ENCODE measurements at regions not wholly inside any gene's neighbourhood (a gene's known extent, or its start where the extent isn't known, plus 50 kb on each side); places are given as distances from the start of the nearest gene placed in this dataset.

DNA sequence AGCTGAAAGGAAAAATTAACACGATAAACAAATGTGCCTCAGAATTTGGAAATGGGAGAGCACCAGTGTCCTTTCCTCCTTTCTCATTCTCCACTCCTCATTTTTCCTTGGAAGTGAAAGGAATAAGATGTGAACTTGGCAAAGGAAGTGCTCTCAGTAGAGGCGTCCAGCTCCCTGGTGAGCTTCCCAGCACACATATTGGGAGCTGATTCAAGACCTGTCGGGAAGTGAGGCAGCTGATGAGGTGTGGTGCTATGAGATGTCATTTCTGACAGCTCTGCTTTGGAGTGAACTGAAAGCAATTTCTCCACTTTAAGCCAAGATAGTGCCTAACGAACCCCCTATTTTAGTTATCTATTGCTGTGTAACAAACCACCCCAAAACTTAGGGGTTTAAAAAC is 238.5 kb upstream of the IRX3 start:
- no peak for DNase-seq (ENCODE audit: low read depth)
- no peak overlapping the region for H3K4me3 ChIP-seq (ENCODE audit: low read depth, low read length)
- no peaks in the 10 kb centered on the region for H3K36me3 ChIP-seq (ENCODE audit: control insufficient read depth, insufficient read depth, low read length)
- H3K27me3 ChIP-seq (ENCODE audit: control insufficient read depth, insufficient read depth, low read length), result no peaks in the 10 kb centered on the region
- POLR2A ChIA-PET, result no interaction called here
- TF ChIP-seq, protein P1, sequence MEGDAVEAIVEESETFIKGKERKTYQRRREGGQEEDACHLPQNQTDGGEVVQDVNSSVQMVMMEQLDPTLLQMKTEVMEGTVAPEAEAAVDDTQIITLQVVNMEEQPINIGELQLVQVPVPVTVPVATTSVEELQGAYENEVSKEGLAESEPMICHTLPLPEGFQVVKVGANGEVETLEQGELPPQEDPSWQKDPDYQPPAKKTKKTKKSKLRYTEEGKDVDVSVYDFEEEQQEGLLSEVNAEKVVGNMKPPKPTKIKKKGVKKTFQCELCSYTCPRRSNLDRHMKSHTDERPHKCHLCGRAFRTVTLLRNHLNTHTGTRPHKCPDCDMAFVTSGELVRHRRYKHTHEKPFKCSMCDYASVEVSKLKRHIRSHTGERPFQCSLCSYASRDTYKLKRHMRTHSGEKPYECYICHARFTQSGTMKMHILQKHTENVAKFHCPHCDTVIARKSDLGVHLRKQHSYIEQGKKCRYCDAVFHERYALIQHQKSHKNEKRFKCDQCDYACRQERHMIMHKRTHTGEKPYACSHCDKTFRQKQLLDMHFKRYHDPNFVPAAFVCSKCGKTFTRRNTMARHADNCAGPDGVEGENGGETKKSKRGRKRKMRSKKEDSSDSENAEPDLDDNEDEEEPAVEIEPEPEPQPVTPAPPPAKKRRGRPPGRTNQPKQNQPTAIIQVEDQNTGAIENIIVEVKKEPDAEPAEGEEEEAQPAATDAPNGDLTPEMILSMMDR (IDR thresholded peaks at IDR 0.05; ENCODE audit: insufficient read depth, low read depth, low read length), result no peak
- CTCF ChIA-PET, result interaction anchor here (0.6 to 1.0 kb wide), 2 partner anchors 21 to 23 kb away, joined by 3 read pairs; no protein-coding TSS in a partner anchor

DNA sequence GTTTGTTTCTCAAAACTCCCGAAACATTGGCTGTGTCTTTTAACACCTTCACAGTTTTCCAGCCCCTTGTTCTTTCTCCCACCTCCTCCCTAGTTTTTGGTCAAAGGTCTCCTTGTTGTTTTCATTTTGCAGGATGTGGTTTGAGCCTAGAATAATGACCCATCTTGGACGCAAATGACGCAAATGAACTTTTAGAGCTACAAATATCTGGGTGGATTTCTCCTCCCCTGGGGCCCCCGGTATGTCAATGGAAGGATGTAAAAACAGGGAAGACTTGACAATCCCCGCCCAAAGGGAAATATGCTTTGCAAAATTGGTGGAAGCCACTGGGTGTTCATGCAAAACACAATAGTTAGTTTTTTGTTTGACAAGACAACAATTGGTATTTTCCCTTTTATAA is 236.0 kb upstream of the IRX3 start:
- H3K4me3 ChIP-seq (ENCODE audit: low read depth, low read length), result no peak overlapping the region
- H3K27me3 ChIP-seq (ENCODE audit: control insufficient read depth, insufficient read depth, low read length), result no peaks in the 10 kb centered on the region
- TF ChIP-seq, protein P1 (IDR thresholded peaks at IDR 0.05; ENCODE audit: insufficient read depth, low read depth, low read length), result no peak
- no peaks in the 10 kb centered on the region for H3K36me3 ChIP-seq (ENCODE audit: control insufficient read depth, insufficient read depth, low read length)
- CTCF ChIA-PET, result no interaction called here
- no peak for DNase-seq (ENCODE audit: low read depth)
- POLR2A ChIA-PET, result no interaction called here

DNA sequence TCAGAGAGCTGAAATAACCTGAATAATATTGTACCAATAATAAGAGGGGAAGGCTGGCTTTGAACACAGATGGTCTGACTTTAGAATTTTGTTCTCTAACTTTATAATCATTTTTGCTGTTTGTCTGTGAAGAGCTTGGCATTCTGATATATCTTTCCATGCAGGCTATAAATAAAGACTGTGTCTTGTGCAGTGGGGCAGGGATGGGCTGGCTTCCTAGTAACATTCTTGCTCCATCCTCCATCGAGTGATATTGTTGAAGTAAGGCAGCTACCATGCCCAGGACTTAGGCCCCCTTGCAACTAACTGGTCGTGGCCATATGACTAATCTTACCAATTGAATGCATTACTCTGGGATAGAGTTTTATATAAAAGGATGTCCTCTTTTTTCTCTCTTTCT is 234.7 kb upstream of the IRX3 start:
- CTCF ChIA-PET, result no interaction called here
- TF ChIP-seq, protein P1 (IDR thresholded peaks at IDR 0.05; ENCODE audit: insufficient read depth, low read depth, low read length), result no peak
- H3K36me3 ChIP-seq (ENCODE audit: control insufficient read depth, insufficient read depth, low read length), result no peaks in the 10 kb centered on the region
- no peak overlapping the region for H3K4me3 ChIP-seq (ENCODE audit: low read depth, low read length)
- no peak for DNase-seq (ENCODE audit: low read depth)
- no peaks in the 10 kb centered on the region for H3K27me3 ChIP-seq (ENCODE audit: control insufficient read depth, insufficient read depth, low read length)
- POLR2A ChIA-PET, result no interaction called here

DNA sequence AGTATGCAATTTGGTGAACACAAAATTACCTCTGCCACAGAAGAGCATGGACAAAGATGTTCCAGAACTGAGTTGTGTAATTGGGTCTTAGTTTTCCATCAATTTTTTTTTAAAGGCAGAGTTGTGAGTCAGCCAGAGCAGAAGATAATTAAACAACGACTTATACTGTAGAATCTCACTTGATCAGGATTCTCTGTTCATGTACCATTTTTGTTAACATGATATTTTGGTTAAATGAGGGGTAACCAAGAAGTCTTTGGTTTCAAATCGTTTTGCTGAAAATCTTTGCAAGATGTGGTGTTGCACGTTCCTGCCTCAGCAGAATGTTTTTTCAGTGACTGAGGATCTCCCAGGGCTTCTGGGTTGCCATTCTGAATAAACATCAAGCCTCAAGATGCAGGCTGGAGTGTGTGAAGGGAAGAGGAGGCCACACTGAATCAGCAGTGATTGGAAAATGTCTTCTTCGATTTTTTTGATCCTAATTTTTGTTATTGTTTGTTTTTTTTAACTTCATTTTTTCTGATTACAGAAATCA is 232.6 kb upstream of the IRX3 start:
- no peaks in the 10 kb centered on the region for H3K36me3 ChIP-seq (ENCODE audit: control insufficient read depth, insufficient read depth, low read length)
- ChIA-PET CTCF (no interaction called here), POLR2A (no interaction called here)
- DNase-seq (ENCODE audit: low read depth), result no peak
- no peak overlapping the region for H3K4me3 ChIP-seq (ENCODE audit: low read depth, low read length)
- TF ChIP-seq, protein P1 (IDR thresholded peaks at IDR 0.05; ENCODE audit: insufficient read depth, low read depth, low read length), result no peak
- H3K27me3 ChIP-seq (ENCODE audit: control insufficient read depth, insufficient read depth, low read length), result peaks cover 2% of the 10 kb centered on the region

DNA sequence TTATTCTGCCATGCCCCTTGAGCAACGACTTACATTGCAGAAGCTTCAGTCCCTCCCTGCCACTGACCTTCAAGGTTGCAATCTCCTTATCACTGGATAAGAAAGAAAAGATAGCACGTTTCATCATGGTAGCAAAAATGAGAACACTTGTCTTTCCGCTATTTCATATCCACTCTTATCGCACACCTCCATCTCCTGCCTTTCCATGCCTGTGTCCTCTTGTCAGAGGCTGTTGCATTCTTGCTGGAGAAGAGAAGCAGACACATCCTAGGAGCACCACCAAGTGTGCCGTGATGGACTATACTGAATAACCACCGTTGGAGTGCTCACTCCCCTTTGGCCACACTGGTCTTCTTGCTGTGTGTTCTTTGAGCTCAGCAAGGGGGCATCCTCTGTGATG is 230.6 kb upstream of the IRX3 start:
- CTCF ChIA-PET, result no interaction called here
- POLR2A ChIA-PET, result no interaction called here
- Histone ChIP-seq H3K27me3 (ENCODE audit: control insufficient read depth, insufficient read depth, low read length) (peaks cover 4% of the 10 kb centered on the region), H3K4me3 (ENCODE audit: low read depth, low read length) (no peak overlapping the region), H3K36me3 (ENCODE audit: control insufficient read depth, insufficient read depth, low read length) (no peaks in the 10 kb centered on the region)
- TF ChIP-seq, protein P1 (IDR thresholded peaks at IDR 0.05; ENCODE audit: insufficient read depth, low read depth, low read length), result no peak
- no peak for DNase-seq (ENCODE audit: low read depth)

Data from BJ (cell line).